Stimulated activated naive CD8-positive, alpha-beta T cell treated with anti-CD3 and anti-CD28 coated beads, Interleukin-15, Interleukin-2, amounts not matched to agents 100 ng/mL and 50 ng/mL, for 24 hours (primary cell): ENCODE measurements at regions not wholly inside any gene's neighbourhood (a gene's known extent, or its start where the extent isn't known, plus 50 kb on each side); places are given as distances from the start of the nearest gene placed in this dataset.

Experiments
- H3K27ac Mint-ChIP-seq: one replicate; pipeline ENCODE4 v1.8.0; 2021; ENCODE audit warnings: mild to moderate bottlenecking, mixed read lengths
- H3K27me3 Mint-ChIP-seq: one replicate; pipeline ENCODE4 v1.8.0; 2021; ENCODE audit warnings: mixed read lengths
- H3K36me3 Mint-ChIP-seq: one replicate; pipeline ENCODE4 v1.8.0; 2021; ENCODE audit warnings: low read depth, mixed read lengths
- H3K4me1 Mint-ChIP-seq: one replicate; pipeline ENCODE4 v1.8.0; 2021; ENCODE audit warnings: low read depth, mixed read lengths
- H3K4me3 Mint-ChIP-seq: one replicate; pipeline ENCODE4 v1.8.0; 2021; ENCODE audit warnings: mild to moderate bottlenecking, mixed read lengths
- H3K9me3 Mint-ChIP-seq: one replicate; pipeline ENCODE4 v1.8.0; 2021; ENCODE audit warnings: mixed read lengths

- Mint-ChIP-seq H3K27me3 (no peaks in the 10 kb centered on the region), H3K36me3 (no peaks in the 10 kb centered on the region), H3K4me3 (no peak overlapping the region), H3K27ac (no peak overlapping the region), H3K4me1 (no peaks in the 10 kb centered on the region), H3K9me3 (peaks cover 3% of the 10 kb centered on the region)
Measured at GRCh38 chr7:67847092-67847787, 850.6 kb downstream of the TYW1 start.

DNA sequence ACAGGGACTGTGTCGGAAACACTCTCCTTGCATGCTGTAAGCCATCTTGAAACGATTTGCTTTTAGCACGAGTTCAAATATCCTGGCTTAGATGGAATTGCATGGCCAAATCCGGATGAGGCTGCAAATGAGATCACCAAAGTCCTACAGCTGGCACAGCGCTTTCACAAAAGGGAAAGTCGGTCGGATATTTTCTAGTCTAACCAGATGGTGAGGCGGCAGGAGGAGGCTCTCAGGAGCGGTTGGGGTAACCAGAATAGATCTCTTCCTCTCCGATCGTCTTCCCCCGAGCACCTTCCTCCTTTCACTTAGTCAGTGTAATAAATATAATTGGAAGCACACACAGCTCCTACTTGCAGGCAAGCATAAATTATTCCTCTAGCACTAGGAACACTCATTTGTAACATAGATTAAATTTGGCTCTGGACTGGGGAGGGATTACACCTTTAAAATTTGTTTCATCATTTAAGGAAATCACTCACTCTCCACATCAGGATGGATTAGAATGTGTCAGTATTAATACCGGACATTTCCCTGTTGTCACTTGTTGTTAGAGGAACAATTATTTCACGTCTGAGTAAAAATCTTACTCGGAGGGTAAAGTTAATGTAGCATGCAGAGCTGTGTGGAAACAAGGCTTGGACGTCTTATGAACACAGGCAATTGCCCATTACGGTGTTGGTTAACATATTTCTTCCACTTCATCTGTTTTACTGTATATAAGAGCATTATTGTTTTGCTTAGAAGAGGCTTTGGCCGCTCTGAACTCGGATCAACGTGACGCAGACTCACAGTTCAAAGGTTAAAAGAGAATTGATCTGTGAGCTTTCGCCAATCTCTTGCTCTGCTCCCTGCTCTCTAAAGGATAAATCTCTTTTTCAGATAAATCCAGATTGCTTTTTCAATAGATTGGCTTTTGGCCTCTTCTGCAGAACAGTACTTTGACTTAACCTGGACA lies 857.9 kb downstream of the TYW1 start:
- Mint-ChIP-seq H3K9me3 (peaks cover 14% of the 10 kb centered on the region), H3K36me3 (no peaks in the 10 kb centered on the region), H3K27me3 (no peaks in the 10 kb centered on the region), H3K27ac (no peak overlapping the region), H3K4me3 (no peak overlapping the region), H3K4me1 (no peaks in the 10 kb centered on the region)

DNA sequence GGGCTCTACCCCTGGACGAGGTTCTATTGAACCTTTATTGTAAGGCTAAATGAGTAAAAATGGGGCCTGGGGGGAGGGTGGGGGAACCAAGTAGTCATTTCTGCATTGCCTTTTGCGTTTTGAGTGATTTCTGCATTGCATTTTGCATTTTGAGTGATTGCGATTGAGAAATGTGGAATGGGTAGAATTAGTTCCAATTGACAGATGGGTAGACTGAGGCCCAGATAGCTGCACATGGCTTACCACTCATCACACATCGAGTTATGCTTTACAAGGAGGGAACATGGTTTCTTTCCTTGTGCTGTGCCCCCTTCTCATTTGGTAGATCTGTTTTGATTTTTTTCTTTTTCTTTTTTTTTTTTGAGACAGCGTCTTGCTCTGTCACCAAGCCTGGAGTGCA lies 858.7 kb downstream of the TYW1 start:
- H3K9me3 Mint-ChIP-seq: peaks cover 17% of the 10 kb centered on the region
- no peaks in the 10 kb centered on the region for H3K27me3 Mint-ChIP-seq
- H3K27ac Mint-ChIP-seq: no peak overlapping the region
- H3K4me3 Mint-ChIP-seq: no peak overlapping the region
- H3K4me1 Mint-ChIP-seq: no peaks in the 10 kb centered on the region
- H3K36me3 Mint-ChIP-seq: no peaks in the 10 kb centered on the region

GRCh38 chr7:67856046-67856445 lies 859.4 kb downstream of the TYW1 start:
- Mint-ChIP-seq H3K27me3 (no peaks in the 10 kb centered on the region), H3K27ac (no peak overlapping the region), H3K4me3 (no peak overlapping the region), H3K9me3 (peaks cover 16% of the 10 kb centered on the region), H3K4me1 (no peaks in the 10 kb centered on the region), H3K36me3 (no peaks in the 10 kb centered on the region)

- Mint-ChIP-seq H3K9me3 (peaks cover 24% of the 10 kb centered on the region), H3K27me3 (no peaks in the 10 kb centered on the region), H3K36me3 (no peaks in the 10 kb centered on the region), H3K4me1 (no peaks in the 10 kb centered on the region), H3K4me3 (no peak overlapping the region), H3K27ac (no peak overlapping the region)
Measured at GRCh38 chr7:67857698-67858097, 861.1 kb downstream of the TYW1 start.

- no peaks in the 10 kb centered on the region for H3K4me1 Mint-ChIP-seq
- no peak overlapping the region for H3K27ac Mint-ChIP-seq
- H3K27me3 Mint-ChIP-seq: no peaks in the 10 kb centered on the region
- H3K36me3 Mint-ChIP-seq: no peaks in the 10 kb centered on the region
- H3K9me3 Mint-ChIP-seq: peaks cover 21% of the 10 kb centered on the region
- no peak overlapping the region for H3K4me3 Mint-ChIP-seq
Measured at GRCh38 chr7:67858931-67859330, 862.3 kb downstream of the TYW1 start.

DNA sequence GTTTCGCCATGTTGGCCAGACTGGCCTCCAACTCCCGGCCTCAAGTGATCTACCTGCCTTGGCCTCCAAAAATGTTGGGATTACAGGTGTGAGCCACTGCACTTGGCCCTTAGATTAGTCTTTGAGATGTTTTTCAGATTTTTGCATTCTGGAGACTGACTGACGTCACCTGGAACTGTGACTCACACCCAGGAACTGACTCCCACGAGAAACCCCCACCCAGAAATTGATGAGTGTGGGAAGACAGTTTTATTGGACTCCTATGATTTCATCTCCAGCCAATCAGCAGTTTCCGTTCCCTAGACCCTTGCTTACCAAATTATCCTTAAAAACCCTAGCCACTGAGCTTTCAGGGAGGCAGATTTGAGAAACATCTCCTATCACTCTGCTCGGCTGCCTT lies 867.3 kb downstream of the TYW1 start:
- Mint-ChIP-seq H3K27me3 (no peaks in the 10 kb centered on the region), H3K9me3 (peaks cover 18% of the 10 kb centered on the region), H3K36me3 (no peaks in the 10 kb centered on the region), H3K4me3 (no peak overlapping the region), H3K27ac (no peak overlapping the region), H3K4me1 (no peaks in the 10 kb centered on the region)

- H3K36me3 Mint-ChIP-seq: no peaks in the 10 kb centered on the region
- no peak overlapping the region for H3K4me3 Mint-ChIP-seq
- no peaks in the 10 kb centered on the region for H3K27me3 Mint-ChIP-seq
- H3K27ac Mint-ChIP-seq: no peak overlapping the region
- peaks cover 16% of the 10 kb centered on the region for H3K9me3 Mint-ChIP-seq
- H3K4me1 Mint-ChIP-seq: no peaks in the 10 kb centered on the region
Measured at GRCh38 chr7:67866054-67866453, 869.4 kb downstream of the TYW1 start.

- Mint-ChIP-seq H3K9me3 (peaks cover 12% of the 10 kb centered on the region), H3K27ac (no peak overlapping the region), H3K4me3 (no peak overlapping the region), H3K4me1 (no peaks in the 10 kb centered on the region), H3K27me3 (no peaks in the 10 kb centered on the region), H3K36me3 (no peaks in the 10 kb centered on the region)
Measured at GRCh38 chr7:67866812-67867211, 870.2 kb downstream of the TYW1 start.

- Mint-ChIP-seq H3K36me3 (no peaks in the 10 kb centered on the region), H3K4me3 (no peak overlapping the region), H3K9me3 (peaks cover 7% of the 10 kb centered on the region), H3K27ac (no peak overlapping the region), H3K27me3 (no peaks in the 10 kb centered on the region), H3K4me1 (no peaks in the 10 kb centered on the region)
Measured at GRCh38 chr7:67870396-67870795, 873.8 kb downstream of the TYW1 start.

GRCh38 chr7:67875558-67875957 lies 878.9 kb downstream of the TYW1 start:
- no peak overlapping the region for H3K27ac Mint-ChIP-seq
- no peak overlapping the region for H3K4me3 Mint-ChIP-seq
- no peaks in the 10 kb centered on the region for H3K4me1 Mint-ChIP-seq
- H3K36me3 Mint-ChIP-seq: no peaks in the 10 kb centered on the region
- no peaks in the 10 kb centered on the region for H3K27me3 Mint-ChIP-seq
- H3K9me3 Mint-ChIP-seq: peaks cover 26% of the 10 kb centered on the region

DNA sequence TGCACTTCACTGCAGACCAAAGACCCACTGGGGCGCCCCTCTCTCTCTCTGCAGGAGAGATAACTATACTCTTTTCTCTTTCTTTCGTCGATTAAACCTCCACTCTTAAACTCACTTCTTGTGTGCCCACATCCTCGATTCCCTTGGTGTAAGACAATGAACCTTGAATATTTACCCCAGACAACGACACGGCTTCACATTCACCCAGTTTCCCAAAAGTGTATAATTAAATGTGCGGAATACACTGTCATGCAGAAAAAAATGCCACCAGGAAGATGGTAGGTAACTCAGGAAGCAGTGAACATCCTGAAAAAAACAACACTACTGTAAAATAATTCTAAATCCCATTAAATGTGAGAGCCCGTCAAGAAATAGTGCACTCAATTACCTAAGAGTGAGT lies 882.2 kb downstream of the TYW1 start:
- H3K9me3 Mint-ChIP-seq: peaks cover 29% of the 10 kb centered on the region
- H3K4me3 Mint-ChIP-seq: no peak overlapping the region
- no peak overlapping the region for H3K27ac Mint-ChIP-seq
- H3K27me3 Mint-ChIP-seq: no peaks in the 10 kb centered on the region
- no peaks in the 10 kb centered on the region for H3K4me1 Mint-ChIP-seq
- no peaks in the 10 kb centered on the region for H3K36me3 Mint-ChIP-seq

GRCh38 chr7:67882843-67883242 lies 886.2 kb downstream of the TYW1 start:
- H3K27me3 Mint-ChIP-seq: no peaks in the 10 kb centered on the region
- H3K36me3 Mint-ChIP-seq: no peaks in the 10 kb centered on the region
- no peak overlapping the region for H3K27ac Mint-ChIP-seq
- H3K4me1 Mint-ChIP-seq: no peaks in the 10 kb centered on the region
- H3K4me3 Mint-ChIP-seq: no peak overlapping the region
- H3K9me3 Mint-ChIP-seq: peaks cover 33% of the 10 kb centered on the region

DNA sequence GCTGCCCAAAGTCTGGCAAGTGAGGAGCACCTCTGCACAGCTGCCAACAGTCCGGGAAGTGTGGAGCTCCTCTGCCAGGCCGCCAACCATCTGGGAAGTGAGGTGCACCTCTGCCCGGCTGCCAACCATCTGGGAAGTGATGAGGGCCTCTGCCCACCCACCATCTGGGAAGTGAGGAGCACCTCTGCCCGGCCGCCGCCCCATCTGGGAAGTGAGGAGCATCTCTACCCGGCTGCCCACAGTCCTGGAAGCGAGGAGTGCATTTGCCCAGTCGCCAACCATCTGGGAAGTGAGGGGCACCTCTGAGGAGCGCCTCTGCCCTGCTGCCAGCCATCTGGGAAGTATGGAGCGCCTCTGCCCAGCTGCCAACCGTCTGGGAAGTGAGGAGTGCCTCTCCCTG lies 893.7 kb downstream of the TYW1 start:
- H3K4me3 Mint-ChIP-seq: no peak overlapping the region
- no peak overlapping the region for H3K27ac Mint-ChIP-seq
- peaks cover 10% of the 10 kb centered on the region for H3K9me3 Mint-ChIP-seq
- H3K27me3 Mint-ChIP-seq: no peaks in the 10 kb centered on the region
- H3K4me1 Mint-ChIP-seq: no peaks in the 10 kb centered on the region
- no peaks in the 10 kb centered on the region for H3K36me3 Mint-ChIP-seq

GRCh38 chr7:67894746-67895145 lies 898.1 kb downstream of the TYW1 start:
- no peaks in the 10 kb centered on the region for H3K27me3 Mint-ChIP-seq
- no peaks in the 10 kb centered on the region for H3K4me1 Mint-ChIP-seq
- H3K4me3 Mint-ChIP-seq: no peak overlapping the region
- no peak overlapping the region for H3K27ac Mint-ChIP-seq
- no peaks in the 10 kb centered on the region for H3K36me3 Mint-ChIP-seq
- H3K9me3 Mint-ChIP-seq: peaks cover 15% of the 10 kb centered on the region
